Left ventricle myocardium superior (tissue), 1 donor: ENCODE measurements at regions not wholly inside any gene's neighbourhood (a gene's known extent, or its start where the extent isn't known, plus 50 kb on each side); places are given as distances from the start of the nearest gene placed in this dataset.

ENCODE experiments used
- ATAC-seq: fragments of 200-7000 bp; cut with Tn5 transposase; one replicate; pipeline ENCODE4 v1.9.1; 2020; ENCODE audit warnings: mild to moderate bottlenecking, moderate library complexity
- DNase-seq: peaks from one replicate; pipeline ENCODE4 v3.0.0-alpha.2; 2020
- intact Hi-C: fragments of 100-400 bp; cut with micrococcal nuclease; formaldehyde crosslinking; loops from one replicate; pipeline ENCODE4 v1.11.0; 2022
- donor health status: DM: no; HTN: yes; CAD: no; lungs with severe emphysema.

- intact Hi-C loops, result loop anchor here (5.0 kb wide), 3 partner anchors 83 to 552 kb away; no protein-coding TSS in a partner anchor
- DNase-seq, result no peak
- ATAC-seq, result no peak
Measured at GRCh38 chr3:30195352-30195751, 411.0 kb upstream of the TGFBR2 start.

GRCh38 chr3:30198162-30198561, 408.2 kb upstream of the TGFBR2 start:
- no peak for DNase-seq
- peak; percentile 72 for ATAC-seq
- intact Hi-C loops, result loop anchor here (5.0 kb wide), 3 partner anchors 86 to 549 kb away; no protein-coding TSS in a partner anchor

- DNase-seq (peak; percentile 85), ATAC-seq (peak; percentile 75)
- intact Hi-C loops, result loop anchor here (5.0 kb wide), 3 partner anchors 87 to 548 kb away; no protein-coding TSS in a partner anchor
Measured at GRCh38 chr3:30199096-30199759, 407.2 kb upstream of the TGFBR2 start.

GRCh38 chr3:30199855-30200254, 406.5 kb upstream of the TGFBR2 start:
- no peak for DNase-seq
- ATAC-seq, result peak; percentile 54
- intact Hi-C loops, result loop anchor here (5.0 kb wide), 3 partner anchors 88 to 547 kb away; no protein-coding TSS in a partner anchor

- ATAC-seq, result no peak
- DNase-seq, result no peak
- intact Hi-C loops, result no loop called here
Measured at GRCh38 chr3:30201715-30202114, 404.7 kb upstream of the TGFBR2 start.

- intact Hi-C loops, result no loop called here
- no peak for ATAC-seq
- DNase-seq, result no peak
Measured at GRCh38 chr3:30203301-30203700, 403.1 kb upstream of the TGFBR2 start.

- DNase-seq, result no peak
- intact Hi-C loops, result no loop called here
Measured at GRCh38 chr3:30204126-30204525, 402.3 kb upstream of the TGFBR2 start.

GRCh38 chr3:30206051-30206450, 400.4 kb upstream of the TGFBR2 start:
- intact Hi-C loops, result no loop called here
- ATAC-seq, result no peak

More at GRCh38 chr3:30204126-30204525, 402.3 kb upstream of the TGFBR2 start:
- ATAC-seq, result no peak

GRCh38 chr3:30221619-30222018, 384.8 kb upstream of the TGFBR2 start:
- DNase-seq, result no peak
- intact Hi-C loops, result no loop called here
- ATAC-seq, result no peak

More at GRCh38 chr3:30206051-30206450, 400.4 kb upstream of the TGFBR2 start:
- DNase-seq, result no peak

- ATAC-seq (no peak), DNase-seq (no peak)
- intact Hi-C loops, result no loop called here
Measured at GRCh38 chr3:30222441-30222840, 384.0 kb upstream of the TGFBR2 start.

GRCh38 chr3:30225021-30225420, 381.4 kb upstream of the TGFBR2 start:
- ATAC-seq (no peak), DNase-seq (no peak)
- intact Hi-C loops, result no loop called here

- DNase-seq (no peak), ATAC-seq (peak; percentile 29)
- intact Hi-C loops, result no loop called here
Measured at GRCh38 chr3:30226601-30227151, 379.7 kb upstream of the TGFBR2 start.

- no peak for DNase-seq
- intact Hi-C loops, result no loop called here
Measured at GRCh38 chr3:30227571-30228301, 378.7 kb upstream of the TGFBR2 start.

GRCh38 chr3:30228302-30228631, 378.1 kb upstream of the TGFBR2 start:
- ATAC-seq, result no peak
- intact Hi-C loops, result no loop called here
- no peak for DNase-seq

More at GRCh38 chr3:30227571-30228301, 378.7 kb upstream of the TGFBR2 start:
- peak; percentile 78 for ATAC-seq

- intact Hi-C loops, result no loop called here
- DNase-seq, result no peak
- ATAC-seq, result peak; percentile 67
Measured at GRCh38 chr3:30231277-30232141, 374.9 kb upstream of the TGFBR2 start.

GRCh38 chr3:30232142-30232541, 374.3 kb upstream of the TGFBR2 start:
- intact Hi-C loops, result no loop called here
- DNase-seq, result no peak
- peak; percentile 75 for ATAC-seq

- intact Hi-C loops, result no loop called here
- DNase-seq, result no peak
- ATAC-seq, result no peak
Measured at GRCh38 chr3:30233913-30234646, 372.3 kb upstream of the TGFBR2 start.

GRCh38 chr3:30236011-30236410, 370.4 kb upstream of the TGFBR2 start:
- DNase-seq (no peak), ATAC-seq (no peak)
- intact Hi-C loops, result no loop called here

- ATAC-seq (no peak), DNase-seq (no peak)
- intact Hi-C loops, result no loop called here
Measured at GRCh38 chr3:30241721-30242120, 364.7 kb upstream of the TGFBR2 start.
